Dendritic cell treated with granulocyte-macrophage colony-stimulating factor and Interleukin-4, amounts not matched to agents 40 ng/mL and 50 ng/mL, for 4 days (primary cell): ENCODE measurements at regions not wholly inside any gene's neighbourhood (a gene's known extent, or its start where the extent isn't known, plus 50 kb on each side); places are given as distances from the start of the nearest gene placed in this dataset.

ENCODE experiments used
- H3K27ac Mint-ChIP-seq: one replicate; pipeline ENCODE4 v1.8.0; 2022; ENCODE audit warnings: mild to moderate bottlenecking, mixed read lengths
- H3K27me3 Mint-ChIP-seq: one replicate; pipeline ENCODE4 v1.8.0; 2022; ENCODE audit warnings: mild to moderate bottlenecking, mixed read lengths
- H3K36me3 Mint-ChIP-seq: one replicate; pipeline ENCODE4 v1.8.0; 2022; ENCODE audit warnings: low read depth, mixed read lengths
- H3K4me1 Mint-ChIP-seq: one replicate; pipeline ENCODE4 v1.8.0; 2022; ENCODE audit warnings: low read depth, mixed read lengths
- H3K4me3 Mint-ChIP-seq: one replicate; pipeline ENCODE4 v1.8.0; 2022; ENCODE audit warnings: mild to moderate bottlenecking, moderate library complexity, mixed read lengths
- H3K9me3 Mint-ChIP-seq: one replicate; pipeline ENCODE4 v1.8.0; 2022; ENCODE audit warnings: mixed read lengths
- intact Hi-C: fragments of 100-400 bp; cut with micrococcal nuclease; formaldehyde crosslinking; loops from one replicate; pipeline ENCODE4 v1.15.0; 2022

DNA sequence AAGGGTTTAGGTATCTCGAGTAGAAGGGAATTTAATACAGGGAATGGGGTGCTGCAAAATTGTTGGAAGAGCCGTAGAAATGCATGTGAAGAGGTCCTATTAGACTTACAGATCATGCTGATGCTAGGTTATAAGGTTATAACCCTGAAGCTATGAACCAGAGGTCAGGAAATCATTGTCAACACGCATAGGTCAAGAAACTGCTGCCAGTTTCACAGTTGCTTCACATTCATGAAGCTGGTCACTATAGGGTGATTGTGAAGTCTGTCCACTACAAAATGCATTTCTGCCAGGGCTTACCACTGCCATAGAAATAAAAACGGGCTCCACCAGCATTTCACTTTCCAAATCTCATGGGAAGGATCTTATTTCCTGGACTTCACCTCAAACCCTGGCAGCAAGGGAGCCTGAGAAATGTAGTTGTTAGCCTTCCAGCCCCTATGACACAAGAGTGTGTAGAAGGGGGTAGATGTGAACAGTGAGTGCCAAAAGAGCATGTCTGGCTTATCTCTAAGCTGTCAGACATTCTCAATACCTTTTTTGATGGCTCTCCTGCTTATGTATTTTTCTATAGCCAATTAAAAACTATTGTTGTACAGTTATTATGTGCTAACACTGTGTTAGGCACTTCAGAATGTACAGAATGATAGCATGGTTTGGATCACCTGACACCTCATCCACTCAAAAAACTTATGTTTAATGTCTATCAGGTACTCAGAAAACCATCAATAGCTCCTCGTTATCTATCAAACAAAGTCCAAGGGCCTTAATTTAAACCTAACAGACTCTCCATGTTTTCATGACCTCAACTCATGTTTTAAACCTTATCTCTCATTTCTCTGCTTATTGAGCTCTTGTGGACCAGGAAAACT lies 148.3 kb upstream of the TSC22D2 start:
- no peak overlapping the region for H3K27ac Mint-ChIP-seq
- H3K27me3 Mint-ChIP-seq = no peaks in the 10 kb centered on the region
- H3K36me3 Mint-ChIP-seq = no peaks in the 10 kb centered on the region
- no peak overlapping the region for H3K4me3 Mint-ChIP-seq
- intact Hi-C loops = no loop called here
- H3K4me1 Mint-ChIP-seq = peaks cover 9% of the 10 kb centered on the region
- H3K9me3 Mint-ChIP-seq = peaks cover 9% of the 10 kb centered on the region

GRCh38 chr3:150256782-150257181 lies 151.3 kb upstream of the TSC22D2 start:
- Mint-ChIP-seq H3K27ac (no peak overlapping the region), H3K4me1 (peaks cover 11% of the 10 kb centered on the region), H3K36me3 (no peaks in the 10 kb centered on the region), H3K27me3 (no peaks in the 10 kb centered on the region), H3K9me3 (no peaks in the 10 kb centered on the region), H3K4me3 (no peak overlapping the region)
- intact Hi-C loops = no loop called here

DNA sequence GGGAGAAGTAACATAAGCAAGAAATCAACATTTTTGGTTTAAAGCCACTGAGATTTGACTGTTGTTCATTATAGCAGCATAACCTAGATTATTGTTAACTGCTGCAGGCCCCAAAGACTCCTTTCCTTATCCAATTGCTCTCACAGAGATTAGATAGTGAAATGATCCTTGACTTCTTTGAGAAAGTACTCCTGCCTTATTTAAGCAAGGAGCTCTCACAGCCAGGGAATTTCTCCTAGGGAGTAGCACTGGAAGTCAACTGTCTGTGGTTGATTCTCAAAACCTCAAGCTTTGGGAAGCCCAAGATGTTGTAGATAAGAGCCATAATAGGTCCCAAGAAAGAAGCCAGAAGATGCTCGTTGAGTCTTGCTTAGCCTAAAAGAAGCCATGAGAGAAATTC lies 151.8 kb upstream of the TSC22D2 start:
- H3K27me3 Mint-ChIP-seq = no peaks in the 10 kb centered on the region
- no peaks in the 10 kb centered on the region for H3K9me3 Mint-ChIP-seq
- no peak overlapping the region for H3K4me3 Mint-ChIP-seq

DNA sequence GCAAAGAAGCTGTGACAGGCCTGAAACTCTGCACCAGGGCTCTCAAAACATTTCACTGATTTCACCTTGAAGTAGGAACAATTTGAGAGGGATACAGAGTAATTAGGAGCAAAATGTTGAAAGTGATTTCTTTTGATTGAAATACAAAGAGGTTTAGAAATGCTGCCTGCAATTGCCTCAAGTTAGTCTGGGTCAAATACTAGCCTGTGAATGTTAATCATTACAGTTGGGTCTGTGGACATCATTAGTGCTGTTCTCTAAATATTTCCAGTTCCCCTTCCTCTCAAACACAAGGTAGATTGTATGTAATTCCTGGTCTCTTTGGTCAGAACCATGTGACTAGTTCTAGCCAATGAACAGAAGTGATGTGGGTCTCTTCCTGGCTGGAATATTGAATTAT lies 152.3 kb upstream of the TSC22D2 start:
- Mint-ChIP-seq H3K4me1 (peaks cover 11% of the 10 kb centered on the region), H3K27ac (no peak overlapping the region), H3K4me3 (no peak overlapping the region), H3K9me3 (no peaks in the 10 kb centered on the region), H3K27me3 (no peaks in the 10 kb centered on the region), H3K36me3 (no peaks in the 10 kb centered on the region)
- intact Hi-C loops = no loop called here

More for the DNA sequence above, 151.8 kb upstream of the TSC22D2 start:
- Mint-ChIP-seq H3K4me1 (peaks cover 11% of the 10 kb centered on the region), H3K36me3 (no peaks in the 10 kb centered on the region), H3K27ac (no peak overlapping the region)
- intact Hi-C loops = no loop called here

DNA sequence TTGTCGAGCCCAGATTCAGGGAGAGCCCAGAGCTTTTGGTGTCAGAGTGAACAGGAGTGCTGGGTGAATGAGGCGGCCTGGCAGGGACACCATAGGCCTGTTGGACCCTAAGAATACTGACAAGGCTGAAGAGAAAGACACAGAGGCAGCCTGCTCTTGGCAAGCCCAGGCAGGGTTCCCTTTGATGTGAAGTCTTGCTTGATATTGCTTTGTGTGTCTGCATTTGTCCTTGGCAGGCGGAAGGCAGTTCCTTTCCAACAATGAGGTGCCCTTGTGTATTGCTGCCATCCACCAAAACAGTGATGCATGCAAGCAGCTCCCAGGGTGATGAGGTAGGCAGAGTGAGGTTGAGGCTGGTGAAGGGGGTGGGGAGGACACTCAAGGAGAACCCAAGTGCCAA lies 152.7 kb upstream of the TSC22D2 start:
- no peak overlapping the region for H3K27ac Mint-ChIP-seq
- no peak overlapping the region for H3K4me3 Mint-ChIP-seq
- H3K36me3 Mint-ChIP-seq = no peaks in the 10 kb centered on the region
- H3K27me3 Mint-ChIP-seq = no peaks in the 10 kb centered on the region
- intact Hi-C loops = no loop called here
- H3K9me3 Mint-ChIP-seq = no peaks in the 10 kb centered on the region
- peaks cover 11% of the 10 kb centered on the region for H3K4me1 Mint-ChIP-seq

DNA sequence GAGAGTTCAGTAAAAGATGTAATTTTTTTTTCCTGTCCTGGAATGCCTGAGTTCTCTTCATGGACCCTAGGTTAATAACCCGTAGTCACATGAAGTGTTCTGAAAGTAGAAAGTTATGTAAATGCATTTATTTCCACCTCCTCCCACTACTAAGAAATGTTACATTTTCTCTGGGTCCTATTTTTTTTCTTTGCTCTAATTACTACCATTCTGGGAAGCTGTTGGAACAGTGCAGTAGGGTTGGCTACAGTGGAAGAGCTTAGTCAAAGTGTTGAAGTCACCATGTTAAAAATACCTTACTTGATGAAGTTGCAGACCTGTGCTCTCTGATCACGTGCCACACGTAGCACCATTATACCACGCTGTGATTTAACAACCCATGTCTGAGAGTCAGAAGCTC lies 153.8 kb upstream of the TSC22D2 start:
- no peaks in the 10 kb centered on the region for H3K27me3 Mint-ChIP-seq
- no peaks in the 10 kb centered on the region for H3K36me3 Mint-ChIP-seq
- no peak overlapping the region for H3K4me3 Mint-ChIP-seq
- no peak overlapping the region for H3K27ac Mint-ChIP-seq
- H3K4me1 Mint-ChIP-seq = peaks cover 11% of the 10 kb centered on the region
- intact Hi-C loops = no loop called here
- H3K9me3 Mint-ChIP-seq = no peaks in the 10 kb centered on the region

GRCh38 chr3:150253622-150254021 lies 154.5 kb upstream of the TSC22D2 start:
- Mint-ChIP-seq H3K4me1 (peaks cover 11% of the 10 kb centered on the region), H3K9me3 (no peaks in the 10 kb centered on the region), H3K27ac (no peak overlapping the region), H3K27me3 (no peaks in the 10 kb centered on the region), H3K4me3 (no peak overlapping the region), H3K36me3 (no peaks in the 10 kb centered on the region)
- intact Hi-C loops = no loop called here

GRCh38 chr3:150252462-150252861 lies 155.6 kb upstream of the TSC22D2 start:
- Mint-ChIP-seq H3K36me3 (no peaks in the 10 kb centered on the region), H3K9me3 (no peaks in the 10 kb centered on the region), H3K27me3 (no peaks in the 10 kb centered on the region), H3K4me3 (no peak overlapping the region), H3K4me1 (peaks cover 11% of the 10 kb centered on the region), H3K27ac (no peak overlapping the region)
- intact Hi-C loops = no loop called here

DNA sequence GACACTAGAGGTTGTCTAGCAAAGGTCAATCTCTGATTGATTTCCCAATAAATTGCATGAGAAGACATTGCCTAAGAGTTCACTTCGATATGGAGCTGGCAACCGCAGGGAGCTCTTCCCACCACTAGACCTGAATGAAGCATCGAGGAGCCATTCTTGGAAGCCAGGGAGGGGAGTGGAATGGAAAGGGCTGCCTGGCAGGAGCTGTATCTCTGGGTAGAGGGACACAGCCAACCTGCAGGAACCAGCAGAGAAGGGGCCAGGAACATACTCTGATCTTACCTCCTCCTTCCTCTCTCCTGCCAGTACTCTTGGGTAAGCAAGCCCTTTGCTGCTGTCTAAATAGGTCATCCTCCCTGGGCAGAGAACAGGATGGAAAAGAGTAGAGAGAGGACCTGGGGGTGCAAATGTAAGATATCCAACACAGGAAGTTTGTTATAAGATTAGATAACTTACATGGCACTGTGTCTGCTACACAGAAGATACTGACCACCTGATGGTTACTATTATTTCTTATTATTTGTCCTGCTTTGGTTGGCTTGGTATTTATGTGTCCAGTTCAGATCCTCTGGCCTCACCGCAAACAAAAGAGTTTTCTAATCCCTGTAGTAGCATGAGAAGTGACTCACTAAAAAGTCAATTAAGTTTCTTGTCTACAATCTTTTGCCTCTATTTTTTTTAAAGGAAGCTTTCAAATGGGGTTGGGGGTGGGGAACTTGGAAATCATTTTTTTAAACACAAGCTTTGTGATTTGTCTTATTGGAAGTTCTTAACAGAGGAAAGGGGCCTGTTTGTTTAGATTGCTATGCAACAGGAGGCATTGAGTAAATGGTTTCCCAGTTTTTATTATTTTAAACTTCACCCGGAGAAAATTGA lies 156.7 kb upstream of the TSC22D2 start:
- Mint-ChIP-seq H3K36me3 (no peaks in the 10 kb centered on the region), H3K27me3 (no peaks in the 10 kb centered on the region), H3K4me1 (peaks cover 11% of the 10 kb centered on the region), H3K4me3 (no peak overlapping the region), H3K27ac (no peak overlapping the region), H3K9me3 (no peaks in the 10 kb centered on the region)
- intact Hi-C loops = no loop called here

DNA sequence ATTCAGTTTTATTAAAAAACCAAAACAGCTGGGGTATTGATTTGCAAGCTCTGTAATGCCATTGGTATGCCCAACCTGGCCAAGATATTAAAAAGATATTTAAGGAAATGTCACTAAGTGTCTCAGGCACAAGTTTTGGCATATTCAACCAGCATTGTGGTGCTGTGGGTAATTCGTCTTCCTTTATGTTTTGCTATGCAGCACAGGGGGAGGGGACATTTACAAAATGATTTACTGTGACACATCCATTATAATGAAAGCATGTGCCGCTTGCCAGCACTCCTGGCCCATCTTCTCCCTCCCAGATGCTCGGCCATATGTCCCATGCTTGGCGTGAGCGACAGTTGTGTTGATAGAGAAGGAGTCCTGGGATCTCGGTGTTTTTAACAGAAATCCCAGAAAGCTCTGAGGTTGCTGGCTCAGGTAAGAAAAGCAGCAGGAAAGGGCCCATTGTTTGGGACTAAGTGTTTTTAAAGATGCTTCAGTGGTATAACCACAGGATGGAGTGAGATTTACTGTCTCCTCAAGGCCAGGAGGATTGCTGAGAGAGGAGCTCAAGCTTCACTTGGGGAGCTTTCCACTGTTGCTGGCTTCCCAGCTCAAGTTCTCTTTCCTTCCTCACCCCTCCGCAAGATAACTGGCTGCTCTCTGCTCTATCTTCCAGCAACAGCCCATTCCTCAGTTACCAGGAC lies 158.2 kb upstream of the TSC22D2 start:
- intact Hi-C loops = no loop called here
- no peaks in the 10 kb centered on the region for H3K27me3 Mint-ChIP-seq
- no peaks in the 10 kb centered on the region for H3K9me3 Mint-ChIP-seq
- peaks cover 3% of the 10 kb centered on the region for H3K4me1 Mint-ChIP-seq
- no peaks in the 10 kb centered on the region for H3K36me3 Mint-ChIP-seq
- no peak overlapping the region for H3K4me3 Mint-ChIP-seq
- no peak overlapping the region for H3K27ac Mint-ChIP-seq

DNA sequence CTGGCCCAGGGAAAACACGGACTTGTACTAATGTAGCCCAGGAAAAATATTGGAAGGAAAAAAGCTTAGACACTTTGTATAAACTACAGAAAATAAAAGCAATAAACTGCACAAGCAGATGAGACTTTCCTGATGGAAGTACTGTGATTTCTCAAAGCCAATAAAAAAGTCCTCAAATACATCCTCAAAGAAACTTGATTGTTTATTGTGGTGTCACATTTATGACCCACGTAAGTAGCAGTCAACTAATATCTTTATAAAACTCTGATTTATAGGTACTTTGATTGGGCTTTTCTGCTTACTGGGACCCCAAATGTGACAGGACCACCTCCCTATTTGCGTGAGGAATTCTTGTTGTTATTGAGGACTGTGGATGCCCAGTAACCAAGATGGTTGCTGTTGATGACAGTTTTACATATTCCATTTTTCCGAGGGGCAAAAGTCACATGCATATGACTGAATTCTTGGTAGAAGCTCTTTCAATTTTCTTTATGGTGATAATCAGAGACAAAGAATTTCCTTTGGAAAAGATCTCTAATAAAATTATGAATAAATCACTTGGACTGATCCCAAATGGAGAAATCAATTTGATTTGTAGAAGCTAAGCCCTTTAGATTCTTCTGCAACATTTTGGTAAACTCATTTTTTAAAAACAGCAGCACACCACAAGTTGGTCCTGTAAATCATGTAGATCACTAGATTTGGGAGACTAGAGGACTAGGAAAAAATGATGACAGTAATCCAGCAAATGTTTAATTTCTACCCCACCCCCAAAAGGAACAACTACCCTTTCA lies 159.0 kb upstream of the TSC22D2 start:
- no peaks in the 10 kb centered on the region for H3K27me3 Mint-ChIP-seq
- no peak overlapping the region for H3K4me3 Mint-ChIP-seq
- no peak overlapping the region for H3K27ac Mint-ChIP-seq
- no peaks in the 10 kb centered on the region for H3K9me3 Mint-ChIP-seq
- no peaks in the 10 kb centered on the region for H3K4me1 Mint-ChIP-seq
- intact Hi-C loops = no loop called here
- no peaks in the 10 kb centered on the region for H3K36me3 Mint-ChIP-seq

DNA sequence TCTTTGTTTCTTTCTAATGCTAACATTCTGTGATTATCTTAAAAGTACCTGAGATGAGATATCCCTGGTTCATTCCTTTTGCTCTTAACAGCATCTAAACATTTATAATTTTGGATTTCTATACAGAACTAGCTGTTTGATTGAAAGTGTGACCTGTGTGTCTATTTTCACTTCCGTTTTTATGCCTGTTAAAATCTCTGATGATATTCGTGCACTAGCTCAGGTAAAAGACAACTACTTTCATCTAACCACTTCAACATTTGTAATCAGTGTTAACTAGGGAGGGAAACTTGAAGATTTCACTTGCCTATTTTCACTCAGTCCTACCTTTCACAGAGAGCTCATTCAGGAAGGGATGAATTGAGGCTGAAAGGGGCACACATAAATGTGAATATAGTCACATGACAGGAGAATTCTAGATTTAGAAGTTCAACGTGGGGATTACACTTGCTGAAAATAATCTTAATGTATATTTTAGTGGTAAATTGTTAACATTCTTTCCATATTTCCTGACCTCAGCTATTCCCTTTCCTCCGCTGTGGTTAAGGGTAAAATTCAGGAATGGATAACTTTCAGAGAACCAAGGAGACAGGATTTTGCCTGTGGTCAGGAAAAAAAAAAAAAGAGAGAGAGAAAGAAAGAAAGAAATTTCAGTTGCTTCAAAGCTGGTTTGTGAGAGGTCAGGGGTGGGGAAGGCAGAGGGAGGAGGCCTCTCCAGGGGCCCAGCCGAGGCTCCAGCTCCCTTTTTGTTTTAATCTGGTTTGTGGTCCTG lies 159.8 kb upstream of the TSC22D2 start:
- Mint-ChIP-seq H3K27me3 (no peaks in the 10 kb centered on the region), H3K4me1 (no peaks in the 10 kb centered on the region), H3K9me3 (no peaks in the 10 kb centered on the region), H3K27ac (no peak overlapping the region), H3K4me3 (no peak overlapping the region), H3K36me3 (no peaks in the 10 kb centered on the region)
- intact Hi-C loops = no loop called here

DNA sequence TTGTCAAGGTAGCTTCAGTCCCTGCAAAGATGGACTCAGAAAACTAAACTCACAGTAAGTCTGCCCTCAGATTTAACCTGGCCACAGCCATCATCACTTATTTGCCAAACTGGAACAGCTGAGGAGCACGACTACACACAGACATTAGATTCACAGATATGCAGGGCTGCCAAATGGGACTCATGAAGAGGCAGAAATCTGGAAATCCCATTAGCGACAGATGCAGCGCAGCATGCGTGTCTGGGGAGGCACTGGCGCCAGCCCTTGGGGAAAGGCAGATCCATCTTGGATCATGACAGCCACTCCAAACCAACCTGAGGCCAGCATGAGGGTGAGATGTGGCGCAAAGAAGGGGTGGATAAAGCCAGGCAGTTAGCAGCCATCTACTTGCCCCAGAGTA lies 160.7 kb upstream of the TSC22D2 start:
- no peaks in the 10 kb centered on the region for H3K36me3 Mint-ChIP-seq
- no peaks in the 10 kb centered on the region for H3K9me3 Mint-ChIP-seq
- no peak overlapping the region for H3K4me3 Mint-ChIP-seq
- no peaks in the 10 kb centered on the region for H3K4me1 Mint-ChIP-seq
- H3K27me3 Mint-ChIP-seq = no peaks in the 10 kb centered on the region
- H3K27ac Mint-ChIP-seq = no peak overlapping the region
- intact Hi-C loops = no loop called here
